Skin epidermis (tissue), 12 donors: ENCODE measurements at regions not wholly inside any gene's neighbourhood (a gene's known extent, or its start where the extent isn't known, plus 50 kb on each side); places are given as distances from the start of the nearest gene placed in this dataset.

Source experiments
- H3K27ac ChIP-seq, 21 experiments: fragments of 200-600 bp; sonication (generic) in 11 of 21; one replicate each; pipeline ENCODE4 v1.5.0; 2020; ENCODE audit warnings: mild to moderate bottlenecking in 3 of 21, inconsistent platforms in 2 of 21, moderate library complexity in 2 of 21
- H3K4me3 ChIP-seq, 7 experiments: fragments of 200-600 bp; sonication (generic) in 2 of 7; one replicate each; pipeline ENCODE4 v1.5.0; 2020; ENCODE audit warnings: inconsistent platforms in 2 of 7, mild to moderate bottlenecking in 2 of 7, moderate library complexity in 1 of 7

DNA sequence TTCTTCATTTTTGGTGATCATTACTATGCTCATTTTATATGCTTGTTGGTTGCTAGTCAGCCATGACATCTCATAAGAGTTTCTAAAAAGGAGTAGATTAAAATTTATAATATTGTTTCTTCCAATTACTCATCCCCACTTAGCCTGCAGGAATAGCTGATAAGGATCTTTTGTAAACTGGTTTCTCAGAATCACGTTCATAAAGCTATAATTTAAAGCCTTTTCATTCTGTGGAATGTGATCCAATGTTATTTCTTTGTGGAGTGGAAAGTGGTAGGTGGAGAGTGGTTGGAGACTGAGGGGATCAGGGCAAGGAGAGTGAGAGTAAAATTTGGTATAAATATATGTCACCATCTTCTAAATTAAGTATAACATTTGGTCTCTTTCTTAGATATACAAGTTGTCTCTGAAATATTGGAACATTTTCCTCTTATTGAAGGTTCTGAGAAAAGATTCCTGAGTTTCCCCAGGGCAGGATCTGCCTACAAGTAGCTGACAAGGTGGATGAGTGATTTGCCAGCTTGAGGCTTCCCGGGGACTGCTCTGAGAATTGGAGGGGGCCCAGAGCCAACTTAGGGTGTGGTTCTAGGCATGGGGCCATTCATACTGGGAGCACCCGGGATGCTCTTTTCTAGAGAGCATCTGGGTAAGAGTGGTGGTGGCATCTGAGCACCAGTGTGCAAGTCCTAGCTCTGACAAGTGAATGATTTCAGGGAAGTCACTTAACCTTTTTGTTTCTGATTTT, 116.4 kb downstream of the TBX19 start:
- no peak overlapping the region for H3K27ac ChIP-seq
- no peak overlapping the region for H3K4me3 ChIP-seq

GRCh38 chr1:168396508-168396907, 115.8 kb downstream of the TBX19 start:
- Histone ChIP-seq H3K4me3 (no peak overlapping the region), H3K27ac (no peak overlapping the region)

GRCh38 chr1:168394858-168395257, 114.2 kb downstream of the TBX19 start:
- Histone ChIP-seq H3K4me3 (no peak overlapping the region), H3K27ac (no peak overlapping the region)

DNA sequence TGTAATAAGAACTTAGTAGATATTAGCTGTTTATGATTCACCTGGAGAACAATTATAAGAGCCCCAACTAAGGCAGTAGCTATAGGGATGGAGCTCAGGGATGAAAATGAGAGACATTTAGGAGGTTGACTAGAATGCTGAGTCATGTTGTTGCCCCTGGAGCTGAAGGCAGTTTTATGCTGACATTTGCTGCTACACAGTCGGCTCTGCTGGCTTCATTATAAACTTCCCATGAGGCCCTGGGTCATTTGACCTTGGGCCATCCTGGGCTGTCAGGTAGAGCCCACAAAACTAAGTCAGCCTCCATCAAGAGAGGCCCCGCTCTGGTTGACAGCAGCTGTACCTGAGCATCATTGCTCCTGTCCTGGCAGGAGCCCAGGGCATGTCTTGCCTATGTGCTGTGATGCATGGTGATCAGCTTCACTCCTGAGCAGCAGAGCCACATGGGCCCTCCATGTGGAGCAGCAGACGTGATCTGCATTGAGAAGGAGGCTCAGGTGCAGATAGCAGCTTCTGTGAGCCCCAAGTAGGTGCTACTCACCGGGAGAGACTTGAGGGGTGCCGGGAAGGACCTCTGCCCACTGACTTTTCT, 112.4 kb downstream of the TBX19 start:
- H3K4me3 ChIP-seq, result no peak overlapping the region
- H3K27ac ChIP-seq, result no peak overlapping the region

DNA sequence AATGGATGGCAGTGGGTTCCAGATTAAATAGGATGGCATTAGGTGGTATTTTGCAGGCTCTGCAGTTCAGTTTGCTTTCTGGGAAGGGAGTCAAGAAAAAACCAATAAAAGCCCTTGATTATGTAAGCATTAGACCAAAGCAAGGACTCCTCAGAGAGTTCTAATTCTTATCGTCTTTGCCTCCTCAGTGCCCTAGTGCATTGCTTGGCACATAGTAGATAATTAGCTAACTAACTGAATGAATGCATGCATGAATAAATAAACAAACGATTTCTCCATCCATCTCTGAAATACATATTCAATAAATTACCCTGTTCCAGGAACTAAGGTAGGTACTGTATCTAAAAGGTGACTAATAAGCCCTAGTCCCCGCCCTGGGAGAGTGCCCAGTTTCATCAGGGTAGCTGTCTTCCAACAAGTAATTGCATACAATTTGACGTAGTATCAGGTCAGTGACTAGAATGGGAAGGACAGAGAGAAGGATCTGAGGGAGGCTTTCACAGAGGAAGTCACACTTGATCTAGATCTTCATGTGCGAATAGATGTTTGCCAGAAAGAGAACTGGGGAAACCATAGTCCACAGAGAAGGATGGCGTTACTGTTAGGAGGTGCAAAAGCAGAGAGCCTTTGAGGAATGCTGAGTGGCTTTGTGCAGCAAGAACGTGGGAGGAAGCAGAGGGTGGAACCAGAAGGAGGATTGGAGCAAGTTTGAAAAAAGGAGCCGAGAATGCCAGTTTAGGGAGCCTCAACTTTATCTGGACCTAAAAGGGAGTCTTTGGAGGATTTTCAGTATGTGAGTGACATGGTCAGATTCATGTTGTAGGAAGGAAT, 111.4 kb downstream of the TBX19 start:
- no peak overlapping the region for H3K27ac ChIP-seq
- no peak overlapping the region for H3K4me3 ChIP-seq

- Histone ChIP-seq H3K4me3 (no peak overlapping the region), H3K27ac (no peak overlapping the region)
Observed at GRCh38 chr1:168390271-168390670, 109.6 kb downstream of the TBX19 start.

DNA sequence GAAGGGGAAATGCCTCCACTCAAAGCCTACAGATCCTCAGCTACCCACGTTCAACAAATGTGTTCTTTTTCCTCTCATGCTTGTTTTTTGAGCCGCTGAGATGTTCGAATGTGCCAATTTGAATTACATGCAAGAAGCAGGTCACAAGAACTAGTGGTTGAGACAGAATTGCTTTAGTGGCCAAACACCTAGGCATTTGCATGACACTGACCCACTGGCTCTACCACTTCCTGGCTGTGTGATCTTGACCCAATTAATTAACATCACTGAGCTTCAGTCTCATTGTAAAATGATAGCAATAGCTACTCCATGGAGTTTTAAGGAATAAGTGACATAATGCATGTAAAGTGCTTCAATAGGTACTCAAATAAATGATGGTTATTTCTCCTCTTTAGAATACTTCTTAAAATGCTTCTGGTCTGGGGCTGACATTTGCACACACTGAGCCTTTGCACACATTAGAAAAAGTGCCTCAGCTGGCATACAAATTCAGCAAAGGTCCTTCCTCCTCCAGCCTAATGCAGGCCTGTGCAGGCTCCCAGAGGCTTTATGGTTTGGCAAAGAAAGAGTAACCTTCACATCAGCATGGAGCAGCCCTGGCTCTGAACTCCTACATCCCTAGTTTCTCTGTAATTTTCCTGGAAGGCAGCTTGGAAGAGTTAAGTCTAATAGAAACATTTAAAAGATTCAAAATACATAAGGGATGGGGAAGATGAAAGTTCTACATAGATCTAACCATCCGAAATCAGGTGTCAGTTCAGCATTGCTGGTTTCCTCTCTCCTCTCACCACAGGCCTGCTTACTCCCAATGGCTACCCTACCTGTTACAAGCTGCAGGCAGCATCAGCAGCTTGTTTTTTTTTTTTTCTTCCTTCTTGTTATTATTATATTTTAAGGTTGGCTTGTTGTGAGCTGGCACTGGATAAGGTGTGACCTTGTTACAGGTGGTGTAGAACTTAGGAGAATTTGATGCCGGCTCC, 107.4 kb downstream of the TBX19 start:
- H3K4me3 ChIP-seq, result no peak overlapping the region
- H3K27ac ChIP-seq, result no peak overlapping the region

DNA sequence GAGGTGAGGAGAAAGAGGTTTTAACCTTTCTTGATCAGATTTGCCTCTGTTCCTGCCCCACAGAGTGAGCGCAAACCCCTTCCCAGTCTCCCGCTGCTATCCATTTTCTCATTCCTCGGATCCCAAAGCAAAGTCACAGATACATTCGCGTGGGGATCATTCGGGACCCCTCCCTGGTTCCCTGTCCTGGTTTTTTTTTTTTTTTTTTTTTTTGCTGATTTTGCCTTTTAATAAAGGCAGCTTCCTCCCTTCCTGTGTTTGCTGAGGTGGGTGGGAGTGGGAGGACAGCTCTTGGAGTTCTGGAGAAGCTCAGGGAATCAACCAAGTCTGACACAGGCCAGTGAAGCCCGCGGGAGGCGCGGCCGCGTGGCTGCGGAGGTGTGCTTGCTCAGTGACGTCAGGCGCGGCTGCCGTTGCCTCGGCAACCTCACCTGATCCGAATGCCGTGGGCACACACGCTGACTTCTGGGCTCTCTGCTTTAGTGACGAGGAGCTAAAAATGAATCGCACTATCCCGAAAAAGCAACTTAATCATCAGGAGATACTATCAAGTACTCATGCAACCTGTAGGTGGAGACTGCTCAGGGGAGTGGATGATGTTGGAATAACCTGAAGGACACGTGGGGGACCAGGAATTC, 106.4 kb downstream of the TBX19 start:
- Histone ChIP-seq H3K27ac (no peak overlapping the region), H3K4me3 (no peak overlapping the region)

- Histone ChIP-seq H3K4me3 (no peak overlapping the region), H3K27ac (no peak overlapping the region)
Observed at GRCh38 chr1:168386492-168386891, 105.8 kb downstream of the TBX19 start.

- Histone ChIP-seq H3K27ac (no peak overlapping the region), H3K4me3 (no peak overlapping the region)
Observed at GRCh38 chr1:168381850-168382249, 101.2 kb downstream of the TBX19 start.

DNA sequence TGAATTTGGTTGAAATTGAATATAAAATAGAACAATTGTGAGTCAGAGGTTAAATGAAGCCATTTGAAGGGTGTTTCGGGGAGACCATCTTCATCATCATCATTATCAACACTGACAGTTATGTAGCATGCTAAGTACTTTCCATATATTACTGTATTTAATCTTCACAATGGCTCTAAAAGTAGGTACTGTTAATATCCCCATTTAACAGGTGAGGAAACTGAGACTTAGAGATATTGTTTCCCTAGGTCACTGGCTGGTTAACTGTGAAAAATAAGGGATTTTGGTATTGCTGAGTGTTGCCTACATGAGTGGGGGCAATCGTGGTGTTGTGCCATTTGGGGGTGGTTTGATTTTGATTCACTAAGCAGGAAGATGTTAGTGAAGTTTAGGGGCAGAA, 100.3 kb downstream of the TBX19 start:
- H3K4me3 ChIP-seq, result no peak overlapping the region
- no peak overlapping the region for H3K27ac ChIP-seq

DNA sequence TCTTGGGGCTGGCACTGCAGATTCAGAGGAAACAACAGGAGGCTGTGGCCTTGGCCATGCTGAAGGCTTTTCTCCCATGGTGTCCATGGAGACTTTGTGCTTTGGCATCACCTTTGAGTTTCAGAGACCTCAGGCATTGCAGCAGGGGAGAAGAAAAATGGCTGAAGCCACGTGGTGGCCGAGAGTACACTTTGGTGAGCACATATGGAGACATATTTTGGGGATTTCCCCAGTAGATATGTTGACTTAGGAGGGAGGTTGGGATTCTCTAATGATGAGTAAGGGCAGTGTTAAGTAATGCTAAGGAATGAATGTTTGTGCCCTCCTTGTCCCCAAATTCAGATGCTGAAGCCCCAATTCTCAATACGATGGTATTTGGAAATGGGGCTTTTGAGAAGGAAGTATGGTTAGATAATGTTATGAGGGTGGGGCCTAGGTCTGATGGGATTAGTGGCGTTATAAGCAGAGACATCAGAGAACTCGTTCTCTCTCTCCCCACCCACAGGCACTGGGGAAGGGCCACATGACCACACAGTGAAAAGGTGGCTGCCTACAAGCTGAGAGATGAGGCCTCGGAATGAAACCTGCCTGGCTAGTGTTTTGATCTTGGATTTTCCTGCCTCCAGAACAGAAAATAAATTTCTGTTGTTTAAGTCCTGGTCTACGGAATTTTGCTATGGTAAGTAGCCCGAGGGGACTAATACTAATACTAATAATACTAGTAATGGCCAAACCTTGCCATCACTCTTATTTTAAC, 98.6 kb downstream of the TBX19 start:
- no peak overlapping the region for H3K27ac ChIP-seq
- H3K4me3 ChIP-seq, result no peak overlapping the region

- Histone ChIP-seq H3K27ac (no peak overlapping the region), H3K4me3 (no peak overlapping the region)
Observed at GRCh38 chr1:168375566-168376300, 95.1 kb downstream of the TBX19 start.

DNA sequence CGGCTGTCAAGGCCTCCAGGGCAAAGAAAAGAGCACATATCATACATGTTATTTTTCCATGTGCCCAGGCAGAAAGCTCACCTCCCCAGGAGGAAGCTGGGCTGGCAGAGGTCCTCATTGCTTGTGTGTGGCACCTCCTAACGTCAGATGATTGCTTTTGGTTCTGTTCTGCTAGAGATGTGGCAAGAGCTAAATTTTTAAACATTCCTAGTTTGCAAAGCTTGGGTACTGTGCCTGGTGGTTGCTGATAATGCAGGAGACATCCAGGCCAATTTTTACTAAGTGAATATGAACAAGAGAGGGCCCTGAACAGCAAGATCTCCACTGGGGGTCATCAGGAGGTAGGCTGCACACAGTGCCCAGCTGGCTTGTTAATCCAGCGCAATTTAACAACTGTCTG, 93.9 kb downstream of the TBX19 start:
- Histone ChIP-seq H3K27ac (no peak overlapping the region), H3K4me3 (no peak overlapping the region)

GRCh38 chr1:168373869-168374268, 93.2 kb downstream of the TBX19 start:
- Histone ChIP-seq H3K4me3 (no peak overlapping the region), H3K27ac (no peak overlapping the region)

DNA sequence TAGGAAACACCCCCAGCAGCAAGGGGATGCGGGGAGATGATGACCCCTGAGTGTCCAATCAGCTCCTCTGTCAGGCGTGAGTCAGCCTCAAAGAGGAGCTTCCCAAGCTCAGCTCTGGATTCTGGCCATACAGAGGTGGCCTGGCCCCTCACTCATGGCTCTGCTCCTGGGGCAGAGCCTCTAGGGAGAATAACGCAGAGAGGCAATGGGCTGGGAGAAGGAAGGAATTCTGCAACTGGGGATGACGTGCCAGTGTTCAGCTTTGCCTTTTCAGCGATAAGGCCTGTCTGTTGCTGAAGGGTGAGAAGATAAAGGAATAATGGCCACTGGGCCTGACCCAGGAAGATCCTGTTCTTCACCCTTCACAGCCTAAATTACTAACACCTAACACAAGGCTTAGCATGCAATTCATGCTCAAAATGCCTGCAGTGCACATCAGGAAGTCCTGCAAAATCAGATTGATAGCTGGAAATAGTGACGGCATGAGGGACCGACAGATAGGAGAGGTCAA, 92.2 kb downstream of the TBX19 start:
- no peak overlapping the region for H3K4me3 ChIP-seq
- no peak overlapping the region for H3K27ac ChIP-seq

GRCh38 chr1:168372307-168372706, 91.6 kb downstream of the TBX19 start:
- H3K27ac ChIP-seq, result no peak overlapping the region
- H3K4me3 ChIP-seq, result no peak overlapping the region

DNA sequence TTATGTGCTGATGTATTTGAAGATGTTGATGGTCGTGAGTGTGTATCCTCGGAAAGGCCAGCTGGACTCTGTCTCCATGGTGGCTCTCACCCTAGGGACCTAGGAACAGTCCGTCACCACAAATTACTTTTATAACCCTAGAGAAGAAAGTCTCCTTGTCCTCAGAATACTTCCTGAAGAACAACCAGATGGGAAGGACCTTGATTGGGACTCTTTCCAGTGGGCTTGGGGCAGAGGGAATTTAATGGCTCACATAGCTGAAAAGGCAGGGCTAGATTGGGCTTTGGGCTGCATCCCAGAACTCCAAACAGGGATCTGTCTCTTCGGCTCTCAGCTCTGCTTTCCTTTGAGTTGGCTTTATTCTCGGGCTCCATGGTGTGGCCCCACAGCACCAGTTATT, 90.8 kb downstream of the TBX19 start:
- no peak overlapping the region for H3K27ac ChIP-seq
- H3K4me3 ChIP-seq, result no peak overlapping the region
